GM12873 (cell line): ENCODE measurements at regions not wholly inside any gene's neighbourhood (a gene's known extent, or its start where the extent isn't known, plus 50 kb on each side); places are given as distances from the start of the nearest gene placed in this dataset.
A peak's percentile ranks its signal among the peaks of the same experiment; 100 is the strongest.

Source experiments
- CTCF ChIP-seq: IDR thresholded peaks from 2 replicates; pipeline ENCODE4 v1.5.1; 2012; ENCODE audit warnings: low read depth, mild to moderate bottlenecking, moderate library complexity, low read length, control low read depth; ENCODE audit not compliant: insufficient read depth; ENCODE audit errors: missing control alignments

DNA sequence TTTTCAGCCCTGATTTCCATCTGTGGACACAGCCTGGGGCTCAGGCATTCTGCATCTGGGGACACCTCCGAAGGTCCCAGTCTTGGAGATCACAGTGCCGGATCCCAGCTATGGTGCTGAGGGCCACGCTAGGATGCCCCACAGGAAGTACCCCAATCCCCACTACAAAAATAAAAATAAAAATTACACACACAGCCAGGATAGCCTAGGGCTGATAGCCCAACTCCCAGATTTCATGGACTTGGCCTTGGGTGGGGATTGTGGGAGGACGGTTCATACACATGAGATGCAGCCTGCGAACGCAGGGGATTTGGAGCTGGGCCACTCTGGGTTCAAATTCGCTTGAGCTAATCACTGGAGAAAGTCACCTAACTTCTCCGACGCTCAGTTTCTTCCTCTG lies 237.7 kb downstream of the BUD13 start:
- no peak for TF ChIP-seq CTCF

DNA sequence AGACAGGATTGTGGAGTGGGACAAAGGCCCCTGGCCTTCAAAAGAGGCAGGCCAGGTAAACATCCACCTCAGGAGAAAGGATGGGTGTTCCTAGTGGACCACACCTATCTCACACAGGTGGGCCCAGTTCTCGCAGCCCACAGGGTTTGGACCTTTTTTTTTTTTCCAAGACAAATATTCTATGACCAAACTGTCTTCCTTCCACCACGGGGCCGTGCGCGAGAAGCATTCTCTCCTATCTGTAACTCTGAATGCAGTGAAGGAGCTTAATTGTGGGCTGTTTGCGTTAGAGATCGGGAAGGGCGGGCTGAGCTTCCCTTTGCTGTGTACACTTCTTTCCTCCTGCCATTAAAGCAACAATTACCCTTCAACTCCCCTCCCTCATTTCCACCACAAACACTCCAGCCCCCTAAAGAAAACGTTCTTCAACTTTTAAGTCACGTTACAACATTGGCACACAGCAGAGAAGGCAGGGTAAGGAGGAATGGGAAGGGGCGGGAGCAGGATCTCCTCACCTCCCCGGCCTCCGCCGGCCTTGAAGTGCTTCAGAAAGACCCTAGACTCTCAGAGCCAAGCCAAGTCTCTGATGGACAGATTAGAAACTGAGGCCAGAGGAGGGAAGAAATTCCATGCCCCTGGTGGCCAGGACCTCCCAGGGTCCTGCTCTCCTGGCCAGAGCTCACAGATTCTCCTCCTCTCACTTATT lies 238.4 kb downstream of the BUD13 start:
- TF ChIP-seq CTCF: no peak

DNA sequence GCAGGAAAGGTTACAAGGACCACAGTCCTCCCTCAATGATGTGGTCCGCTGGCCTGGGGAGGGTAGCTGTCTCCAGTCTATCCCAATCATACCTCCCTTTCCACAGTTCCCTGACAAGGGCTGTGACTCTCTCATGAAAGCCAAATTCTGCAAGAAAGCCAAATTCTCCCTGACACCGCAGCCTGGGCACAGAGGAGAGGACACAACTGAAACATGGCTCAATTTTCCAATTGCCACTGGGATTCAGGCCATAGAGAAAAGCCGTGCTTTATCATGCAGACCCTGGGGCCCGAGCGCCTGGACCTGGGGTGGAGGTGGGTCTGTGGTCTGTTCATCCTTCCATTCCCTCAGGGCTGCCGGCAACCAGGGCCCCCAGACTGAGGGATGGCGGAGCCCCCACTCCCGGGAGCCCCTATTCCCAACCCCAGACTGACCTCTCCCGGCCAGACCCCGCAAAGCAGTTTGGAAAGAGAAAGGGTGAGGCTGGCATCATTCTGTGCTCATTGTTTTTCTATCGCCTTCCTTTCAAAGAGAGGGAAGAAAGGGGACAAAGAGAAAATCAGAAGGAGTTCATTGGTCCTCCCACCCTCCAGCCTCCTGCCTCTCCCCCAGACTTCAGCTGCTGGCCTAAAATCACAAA lies 239.5 kb downstream of the BUD13 start:
- peak; percentile 5 for TF ChIP-seq CTCF

DNA sequence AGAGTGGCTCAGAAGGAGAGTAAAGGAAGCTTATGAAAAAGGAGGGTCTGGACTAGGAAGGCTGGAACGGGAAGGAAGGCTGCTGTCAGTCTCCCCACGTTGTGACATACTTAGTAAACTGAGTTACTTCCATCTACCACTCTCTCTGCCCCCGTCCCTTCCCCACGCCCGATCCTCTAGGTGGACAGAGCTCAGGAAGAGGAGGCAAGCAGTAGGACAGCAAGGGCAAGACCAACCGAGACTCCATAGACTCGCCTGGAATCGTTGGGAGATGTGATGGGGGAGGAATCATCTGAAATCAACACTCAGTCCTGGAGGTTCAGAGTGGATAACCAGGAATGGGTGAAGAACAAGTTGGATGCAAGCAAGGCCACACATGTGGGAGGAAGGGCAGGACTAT lies 240.7 kb downstream of the BUD13 start:
- no peak for TF ChIP-seq CTCF

GRCh38 chr11:116530705-116531104 lies 242.1 kb downstream of the BUD13 start:
- TF ChIP-seq CTCF: no peak

- TF ChIP-seq CTCF: no peak
Measured at GRCh38 chr11:116529271-116529670, 243.5 kb downstream of the BUD13 start.

DNA sequence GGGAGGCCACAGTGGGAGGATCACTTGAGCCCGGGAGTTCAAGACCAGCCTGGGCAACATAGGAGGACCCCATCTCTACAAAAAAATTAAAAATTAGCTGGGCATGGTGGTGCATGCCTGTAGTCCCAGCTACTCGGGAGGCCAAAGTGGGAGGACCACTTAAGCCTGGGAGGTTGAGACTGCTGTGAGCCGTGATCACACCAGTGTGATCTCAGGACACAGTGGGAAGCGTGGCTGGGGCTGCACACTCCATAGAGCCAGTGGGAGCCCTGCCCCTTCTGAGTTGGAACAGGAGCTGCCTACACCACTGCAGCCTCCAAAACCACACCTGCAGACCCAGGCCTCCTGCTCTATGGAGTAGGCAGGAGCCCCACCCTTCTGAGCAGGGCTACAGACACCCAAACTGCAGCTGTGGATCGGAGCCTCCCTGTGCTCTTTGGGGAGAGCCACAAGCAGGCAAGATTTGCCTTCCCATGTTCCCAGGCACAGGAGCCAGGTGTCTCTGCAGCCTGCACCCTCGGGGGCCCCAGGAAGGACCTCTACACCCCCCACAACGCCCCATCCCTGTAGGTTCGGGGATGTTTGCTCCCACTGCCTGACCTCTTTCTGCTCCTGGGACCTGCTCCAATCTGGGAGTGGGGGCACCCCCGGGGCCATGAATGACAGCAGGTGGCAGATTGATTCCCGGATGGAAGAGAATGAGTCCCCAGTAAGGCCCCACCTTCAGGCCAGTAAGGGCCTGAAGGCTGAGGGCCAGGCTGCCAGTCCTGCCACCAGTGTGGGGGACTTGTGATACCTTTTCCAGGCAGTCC lies 245.4 kb downstream of the BUD13 start:
- TF ChIP-seq CTCF: no peak
